Sigmoid colon (tissue), 4 donors: ENCODE measurements at regions not wholly inside any gene's neighbourhood (a gene's known extent, or its start where the extent isn't known, plus 50 kb on each side); places are given as distances from the start of the nearest gene placed in this dataset.

Experiments used
- EP300 ChIP-seq, 4 donors: sonication (generic); formaldehyde crosslinking; IDR thresholded peaks; one replicate each; pipeline ENCODE4 v1.6.1; 2017; ENCODE audit warnings: antibody characterized with exemption in 4 of 4
- POLR2A ChIP-seq, 2 donors: fragments of 450-650 bp; IDR thresholded peaks; one replicate each; pipeline ENCODE4 v1.6.1; 2016; ENCODE audit warnings: antibody characterized with exemption in 2 of 2, mild to moderate bottlenecking in 2 of 2, moderate library complexity in 2 of 2
- POLR2AphosphoS5 ChIP-seq, 4 donors: sonication (generic); formaldehyde crosslinking; IDR thresholded peaks; one replicate each; pipeline ENCODE4 v1.6.1; 2017; ENCODE audit warnings: antibody characterized with exemption in 4 of 4
- TF ChIP-seq, protein P1 (sequence below), 4 experiments: fragments of 450-650 bp in 3 of 4; fragments of 200-600 bp in 1 of 4; IDR thresholded peaks; one replicate each; pipeline ENCODE4 v1.5.1; 2016 to 2019; ENCODE audit warnings: antibody characterized with exemption in 4 of 4, mild to moderate bottlenecking in 3 of 4, moderate library complexity in 2 of 4

DNA sequence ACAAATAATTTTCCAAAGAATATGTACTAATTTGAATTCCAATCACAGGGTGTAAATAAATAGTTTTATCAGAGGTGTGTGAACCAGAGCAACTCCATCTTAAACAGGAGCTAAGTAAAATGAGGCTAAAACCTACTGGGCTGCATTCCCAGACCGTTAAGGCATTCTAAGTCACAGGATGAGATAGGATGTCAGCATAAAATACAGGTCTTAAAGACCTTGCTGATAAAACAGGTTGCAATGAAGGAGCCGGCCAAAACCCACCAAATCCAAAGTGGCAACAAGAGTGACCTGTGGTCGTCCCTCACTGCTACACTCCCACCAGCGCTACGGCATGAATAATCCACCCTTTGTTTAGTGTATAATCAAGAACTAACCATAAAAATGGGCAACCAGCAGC, 291.7 kb upstream of the SEMA3D start:
- TF ChIP-seq, protein P1, sequence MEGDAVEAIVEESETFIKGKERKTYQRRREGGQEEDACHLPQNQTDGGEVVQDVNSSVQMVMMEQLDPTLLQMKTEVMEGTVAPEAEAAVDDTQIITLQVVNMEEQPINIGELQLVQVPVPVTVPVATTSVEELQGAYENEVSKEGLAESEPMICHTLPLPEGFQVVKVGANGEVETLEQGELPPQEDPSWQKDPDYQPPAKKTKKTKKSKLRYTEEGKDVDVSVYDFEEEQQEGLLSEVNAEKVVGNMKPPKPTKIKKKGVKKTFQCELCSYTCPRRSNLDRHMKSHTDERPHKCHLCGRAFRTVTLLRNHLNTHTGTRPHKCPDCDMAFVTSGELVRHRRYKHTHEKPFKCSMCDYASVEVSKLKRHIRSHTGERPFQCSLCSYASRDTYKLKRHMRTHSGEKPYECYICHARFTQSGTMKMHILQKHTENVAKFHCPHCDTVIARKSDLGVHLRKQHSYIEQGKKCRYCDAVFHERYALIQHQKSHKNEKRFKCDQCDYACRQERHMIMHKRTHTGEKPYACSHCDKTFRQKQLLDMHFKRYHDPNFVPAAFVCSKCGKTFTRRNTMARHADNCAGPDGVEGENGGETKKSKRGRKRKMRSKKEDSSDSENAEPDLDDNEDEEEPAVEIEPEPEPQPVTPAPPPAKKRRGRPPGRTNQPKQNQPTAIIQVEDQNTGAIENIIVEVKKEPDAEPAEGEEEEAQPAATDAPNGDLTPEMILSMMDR (IDR thresholded peaks at IDR 0.05): no peak
- TF ChIP-seq POLR2A (IDR thresholded peaks at IDR 0.05) (no peak), POLR2AphosphoS5 (IDR thresholded peaks at IDR 0.05) (no peak), EP300 (IDR thresholded peaks at IDR 0.05) (no peak)
